Endothelial cell of umbilical vein (primary cell): ENCODE measurements at regions not wholly inside any gene's neighbourhood (a gene's known extent, or its start where the extent isn't known, plus 50 kb on each side); places are given as distances from the start of the nearest gene placed in this dataset.

Experiments used
- BruUV-seq: library from RNA; stranded (reverse); fragments of 400-500 nt; replicated peaks from 2 replicates; lab custom pipeline; 2021; lab: Mats Ljungman, UMichigan
- CTCF ChIA-PET: fragments of 300-600, 350-600 bp; sonication (Branson Sonifier 250); formaldehyde crosslinking; loops from one replicate; lab custom pipeline; 2021; ENCODE audit warnings: antibody characterized with exemption, inconsistent platforms; lab: Charles Lee
- POLR2A ChIA-PET: fragments of 300-600, 350-600 bp; sonication (Branson Sonifier 250); formaldehyde crosslinking; loops from one replicate; lab custom pipeline; 2021; ENCODE audit warnings: antibody characterized with exemption, inconsistent platforms; lab: Charles Lee
- DNase-seq: peaks from one replicate; pipeline ENCODE4 v3.0.0-alpha.2; 2011; ENCODE audit warnings: low read depth, low spot score
- FAIRE-seq: peaks from 2 replicates; lab custom pipeline; 2011; peaks lifted over from hg19 to GRCh38; lab: Jason Lieb, UNC
- H2AFZ ChIP-seq: 2 replicates; pipeline ENCODE4 v1.6.0; 2012; ENCODE audit warnings: low read depth, low read length, control low read depth, inconsistent platforms
- H3K27ac ChIP-seq: 2 replicates; pipeline ENCODE4 v1.5.1; 2011; ENCODE audit warnings: low read depth, mild to moderate bottlenecking, control low read depth, low read length, moderate library complexity; ENCODE audit not compliant: insufficient read depth
- H3K27me3 ChIP-seq, 2 experiments: 2 replicates each; pipeline versions ENCODE4 v1.6.0 to v1.6.1; 2011; ENCODE audit warnings: low read length in 2 of 2, mixed read lengths in 1 of 2; ENCODE audit not compliant: control insufficient read depth in 2 of 2, insufficient read depth in 2 of 2
- H3K36me3 ChIP-seq, 2 experiments: 2 replicates in 1 of 2; 3 replicates in 1 of 2; pipeline ENCODE4 v1.5.1; 2011; ENCODE audit warnings: low read length in 2 of 2, mild to moderate bottlenecking in 1 of 2, moderate library complexity in 1 of 2; ENCODE audit not compliant: control insufficient read depth in 2 of 2, insufficient read depth in 2 of 2; ENCODE audit errors: extremely low read depth in 1 of 2
- H3K4me1 ChIP-seq: 3 replicates; pipeline ENCODE4 v1.5.1; 2011; ENCODE audit warnings: mild to moderate bottlenecking, low read length; ENCODE audit not compliant: control insufficient read depth, insufficient read depth; ENCODE audit errors: extremely low read depth
- H3K4me2 ChIP-seq: 2 replicates; pipeline ENCODE4 v1.6.1; 2011; ENCODE audit warnings: low read length, control low read depth, mixed read lengths; ENCODE audit not compliant: insufficient read depth
- H3K4me3 ChIP-seq, 3 experiments: fragments of 200-600 bp in 1 of 3; sonication (generic), shearing (Covaris generic) in 1 of 3; replicated peaks in 1 of 3; 2 replicates each; pipeline ENCODE4 v1.5.1; 2011 to 2016; ENCODE audit warnings: control low read depth in 3 of 3, low read length in 3 of 3, mild to moderate bottlenecking in 2 of 3, inconsistent platforms in 1 of 3, low read depth in 1 of 3, moderate library complexity in 1 of 3; ENCODE audit not compliant: insufficient read depth in 1 of 3
- H3K79me2 ChIP-seq: 2 replicates; pipeline ENCODE4 v1.6.0; 2012; ENCODE audit warnings: low read length, inconsistent platforms; ENCODE audit not compliant: control insufficient read depth, insufficient read depth
- H3K9ac ChIP-seq: replicated peaks from 2 replicates; pipeline ENCODE3; 2011; ENCODE audit warnings: low read length, control low read depth; ENCODE audit not compliant: insufficient read depth; ENCODE audit errors: extremely low read depth
- H3K9me1 ChIP-seq: replicated peaks from 3 replicates; pipeline ENCODE4 v1.6.0; 2011; ENCODE audit warnings: mild to moderate bottlenecking, low read length; ENCODE audit not compliant: control insufficient read depth, insufficient read depth; ENCODE audit errors: extremely low read depth
- H3K9me3 ChIP-seq: replicated peaks from 2 replicates; pipeline ENCODE4 v1.5.1; 2012; ENCODE audit warnings: low read length, inconsistent platforms; ENCODE audit not compliant: control insufficient read depth, insufficient read depth
- H4K20me1 ChIP-seq: replicated peaks from 2 replicates; pipeline ENCODE3; 2011; ENCODE audit warnings: mild to moderate bottlenecking, low read length; ENCODE audit not compliant: control insufficient read depth, insufficient read depth; ENCODE audit errors: extremely low read depth
- GATA2 ChIP-seq: IDR thresholded peaks from 2 replicates; pipeline ENCODE4 v1.7.0; 2011; ENCODE audit warnings: low read depth, mild to moderate bottlenecking, moderate library complexity, mixed read lengths, low read length; ENCODE audit not compliant: insufficient read length, insufficient read depth
- MYC ChIP-seq: IDR thresholded peaks from one replicate; pipeline ENCODE4 v1.6.1; 2011; ENCODE audit warnings: mild to moderate bottlenecking, low read depth, low read length
- POLR2A ChIP-seq: IDR thresholded peaks from 2 replicates; pipeline ENCODE4 v1.6.1; 2012; ENCODE audit warnings: low read depth, mild to moderate bottlenecking, control low read depth, low read length
- POLR2AphosphoS5 ChIP-seq: IDR thresholded peaks from 2 replicates; pipeline ENCODE4 v1.6.1; 2012; ENCODE audit warnings: low read depth, mild to moderate bottlenecking, control low read depth, low read length, moderate library complexity; ENCODE audit not compliant: insufficient read depth
- dilution Hi-C: fragments of 300-500 bp; cut with MboI; formaldehyde crosslinking; loops from one replicate; pipeline ENCODE4 v1.15.0; 2019; ENCODE audit warnings: low sequenced_read_pairs; ENCODE audit not compliant: extremely low pct_ligation_motif_present
- intact Hi-C: fragments of 100-400 bp; cut with micrococcal nuclease; formaldehyde crosslinking; loops from one replicate; pipeline ENCODE4 v1.10.0; 2022
- TF ChIP-seq, protein P1 (sequence below), 2 donors: IDR thresholded peaks; 1 replicate in 1 of 2; 2 replicates in 1 of 2; pipeline ENCODE4 v1.5.1; 2011; ENCODE audit warnings: low read length in 2 of 2, mild to moderate bottlenecking in 2 of 2, moderate library complexity in 2 of 2, control low read depth in 1 of 2, inconsistent platforms in 1 of 2, low read depth in 1 of 2; ENCODE audit not compliant: insufficient read depth in 1 of 2; ENCODE audit errors: extremely low read depth in 1 of 2
- TF ChIP-seq, protein P2 (sequence below): IDR thresholded peaks from 2 replicates; pipeline ENCODE4 v1.6.1; 2011; ENCODE audit not compliant: insufficient read depth, insufficient read length

DNA sequence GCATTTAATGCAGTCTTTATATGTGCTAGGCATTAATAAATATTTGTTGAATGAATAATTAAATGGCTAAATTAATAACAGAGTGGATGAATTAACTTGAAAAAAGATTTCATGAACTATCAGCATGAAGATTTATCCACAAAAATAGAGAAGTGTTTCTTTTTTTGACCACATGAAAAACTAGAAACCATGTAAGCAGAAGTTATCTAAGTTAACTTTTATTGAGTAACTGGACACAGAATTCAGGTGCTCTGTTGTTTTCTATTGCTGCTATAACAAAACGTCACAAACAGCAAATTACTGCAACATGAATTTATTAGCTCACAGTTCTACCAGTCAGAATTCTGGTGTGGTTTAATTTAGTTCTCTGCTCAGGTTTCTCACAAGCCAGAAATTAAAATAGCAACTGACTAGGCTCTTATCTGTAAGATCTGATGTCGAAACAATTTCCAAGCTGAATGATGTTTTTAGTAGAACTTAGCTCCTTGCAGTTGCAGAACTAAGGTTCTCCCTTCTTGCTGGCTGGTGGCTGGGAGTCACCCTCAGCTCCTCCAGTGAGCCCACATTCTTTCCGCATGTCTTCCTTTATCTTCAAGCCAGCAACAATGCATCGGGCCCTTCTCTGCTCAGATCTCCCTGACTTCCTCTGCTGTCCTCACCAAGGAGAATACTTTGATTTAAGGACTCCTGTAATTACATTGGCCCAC lies 810.2 kb upstream of the ALCAM start:
- Histone ChIP-seq H3K4me1 (no peaks in the 10 kb centered on the region), H3K9me1 (no peaks in the 10 kb centered on the region), H3K27me3 (no peaks in the 10 kb centered on the region), H3K9ac (no peak overlapping the region), H4K20me1 (no peaks in the 10 kb centered on the region), H3K4me2 (no peak overlapping the region), H3K79me2 (no peaks in the 10 kb centered on the region), H3K27ac (no peak overlapping the region), H2AFZ (no peak overlapping the region), H3K9me3 (no peaks in the 10 kb centered on the region), H3K4me3 (no peak overlapping the region), H3K36me3 (no peaks in the 10 kb centered on the region)
- TF ChIP-seq MYC, result no peak
- TF ChIP-seq POLR2A, result no peak
- TF ChIP-seq, protein P1, sequence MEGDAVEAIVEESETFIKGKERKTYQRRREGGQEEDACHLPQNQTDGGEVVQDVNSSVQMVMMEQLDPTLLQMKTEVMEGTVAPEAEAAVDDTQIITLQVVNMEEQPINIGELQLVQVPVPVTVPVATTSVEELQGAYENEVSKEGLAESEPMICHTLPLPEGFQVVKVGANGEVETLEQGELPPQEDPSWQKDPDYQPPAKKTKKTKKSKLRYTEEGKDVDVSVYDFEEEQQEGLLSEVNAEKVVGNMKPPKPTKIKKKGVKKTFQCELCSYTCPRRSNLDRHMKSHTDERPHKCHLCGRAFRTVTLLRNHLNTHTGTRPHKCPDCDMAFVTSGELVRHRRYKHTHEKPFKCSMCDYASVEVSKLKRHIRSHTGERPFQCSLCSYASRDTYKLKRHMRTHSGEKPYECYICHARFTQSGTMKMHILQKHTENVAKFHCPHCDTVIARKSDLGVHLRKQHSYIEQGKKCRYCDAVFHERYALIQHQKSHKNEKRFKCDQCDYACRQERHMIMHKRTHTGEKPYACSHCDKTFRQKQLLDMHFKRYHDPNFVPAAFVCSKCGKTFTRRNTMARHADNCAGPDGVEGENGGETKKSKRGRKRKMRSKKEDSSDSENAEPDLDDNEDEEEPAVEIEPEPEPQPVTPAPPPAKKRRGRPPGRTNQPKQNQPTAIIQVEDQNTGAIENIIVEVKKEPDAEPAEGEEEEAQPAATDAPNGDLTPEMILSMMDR (IDR thresholded peaks at IDR 0.05; ENCODE audit: extremely low read depth in 1 of 2, insufficient read depth in 1 of 2, low read depth in 1 of 2, low read length in 2 of 2), result no peak
- no peak for TF ChIP-seq GATA2
- TF ChIP-seq, protein P2, sequence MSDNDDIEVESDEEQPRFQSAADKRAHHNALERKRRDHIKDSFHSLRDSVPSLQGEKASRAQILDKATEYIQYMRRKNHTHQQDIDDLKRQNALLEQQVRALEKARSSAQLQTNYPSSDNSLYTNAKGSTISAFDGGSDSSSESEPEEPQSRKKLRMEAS, result no peak
- TF ChIP-seq POLR2AphosphoS5, result no peak
- dilution Hi-C loops (no loop called here), intact Hi-C loops (no loop called here)
- FAIRE-seq (no peak), DNase-seq (no peak)
- ChIA-PET CTCF (no interaction called here), POLR2A (no interaction called here)
- no TSS peak for BruUV-seq
